NCI-H146 treated with DMSO at 0.1 percent for 48 hours (cell line): ENCODE measurements at regions not wholly inside any gene's neighbourhood (a gene's known extent, or its start where the extent isn't known, plus 50 kb on each side); places are given as distances from the start of the nearest gene placed in this dataset.
A peak's percentile ranks its signal among the peaks of the same experiment; 100 is the strongest.

Experiments
- DNase-seq: peaks from one replicate; lab custom pipeline; 2025; ENCODE audit not compliant: unreplicated experiment; lab: John Stamatoyannopoulos, UW

GRCh38 chr11:31912808-31913207 lies 101.7 kb upstream of the PAX6 start:
- DNase-seq: no peak

- DNase-seq: no peak
Measured at GRCh38 chr11:31910950-31911576, 99.9 kb upstream of the PAX6 start.

- no peak for DNase-seq
Measured at GRCh38 chr11:31903225-31904074, 92.3 kb upstream of the PAX6 start.

GRCh38 chr11:31902706-31903105 lies 91.6 kb upstream of the PAX6 start:
- no peak for DNase-seq

GRCh38 chr11:31895926-31896325 lies 84.8 kb upstream of the PAX6 start:
- no peak for DNase-seq

GRCh38 chr11:31887180-31887579 lies 76.1 kb upstream of the PAX6 start:
- no peak for DNase-seq

- DNase-seq: no peak
Measured at GRCh38 chr11:31884080-31884479, 73.0 kb upstream of the PAX6 start.

GRCh38 chr11:31883435-31883834 lies 72.3 kb upstream of the PAX6 start:
- no peak for DNase-seq

GRCh38 chr11:31882951-31883392 lies 71.8 kb upstream of the PAX6 start:
- DNase-seq: no peak

GRCh38 chr11:31881825-31882224 lies 70.7 kb upstream of the PAX6 start:
- no peak for DNase-seq

GRCh38 chr11:31879681-31880080 lies 68.6 kb upstream of the PAX6 start:
- DNase-seq: no peak

- no peak for DNase-seq
Measured at GRCh38 chr11:31877863-31878262, 66.7 kb upstream of the PAX6 start.

GRCh38 chr11:31877083-31877482 lies 66.0 kb upstream of the PAX6 start:
- DNase-seq: no peak

GRCh38 chr11:31875866-31876560 lies 64.9 kb upstream of the PAX6 start:
- DNase-seq: no peak

GRCh38 chr11:31874631-31875191 lies 63.6 kb upstream of the PAX6 start:
- peak; percentile 48 for DNase-seq

- no peak for DNase-seq
Measured at GRCh38 chr11:31873124-31873523, 62.0 kb upstream of the PAX6 start.

GRCh38 chr11:31872076-31872443 lies 60.9 kb upstream of the PAX6 start:
- DNase-seq: no peak

- no peak for DNase-seq
Measured at GRCh38 chr11:31871310-31872075, 60.4 kb upstream of the PAX6 start.

- peak; percentile 50 for DNase-seq
Measured at GRCh38 chr11:31870609-31871309, 59.6 kb upstream of the PAX6 start.

- no peak for DNase-seq
Measured at GRCh38 chr11:31869986-31870385, 58.9 kb upstream of the PAX6 start.
